ENCODE measurements at regions not wholly inside any gene's neighbourhood (a gene's known extent, or its start where the extent isn't known, plus 50 kb on each side); places are given as distances from the start of the nearest gene placed in this dataset.

- TF ChIP-seq CTCF (IDR thresholded peaks at IDR 0.05) (no peak), POLR2A (IDR thresholded peaks at IDR 0.05) (no peak), EP300 (IDR thresholded peaks at IDR 0.05) (no peak)
These were observed 94.7 kb downstream of the YTHDF1 start for GRCh38 chr20:63121246-63121645.
